UCSD-AML1 (cell line): ENCODE measurements at regions not wholly inside any gene's neighbourhood (a gene's known extent, or its start where the extent isn't known, plus 50 kb on each side); places are given as distances from the start of the nearest gene placed in this dataset.
"Not testable (repeated sequence)": the region's sequence is repeated elsewhere in the genome, so short reads cannot be mapped to it uniquely, and the experiment has no call there.

Experiments used
- DNase-seq: peaks from one replicate; lab custom pipeline; 2025; ENCODE audit not compliant: unreplicated experiment; lab: John Stamatoyannopoulos, UW

DNA sequence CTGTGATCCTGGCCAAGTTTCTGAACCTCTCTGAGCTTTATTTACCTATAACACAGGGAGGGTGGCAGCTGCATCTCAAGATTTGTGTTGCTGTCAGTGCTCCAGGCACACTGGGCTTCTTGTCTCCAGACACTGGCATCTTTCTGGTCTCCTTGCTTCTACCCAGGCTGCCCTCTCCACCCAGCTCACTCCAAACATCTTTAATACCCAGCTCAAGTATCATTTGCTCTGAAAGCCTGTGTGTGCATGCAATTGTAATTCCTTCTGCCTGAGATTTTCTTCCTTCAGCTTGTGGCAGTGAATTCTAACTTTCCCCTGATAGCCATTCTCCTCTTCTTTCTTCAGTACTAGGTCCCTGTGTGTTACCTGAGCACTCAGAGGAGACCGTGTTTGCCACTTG lies 50.7 kb upstream of the USP7 start:
- DNase-seq, result no peak

DNA sequence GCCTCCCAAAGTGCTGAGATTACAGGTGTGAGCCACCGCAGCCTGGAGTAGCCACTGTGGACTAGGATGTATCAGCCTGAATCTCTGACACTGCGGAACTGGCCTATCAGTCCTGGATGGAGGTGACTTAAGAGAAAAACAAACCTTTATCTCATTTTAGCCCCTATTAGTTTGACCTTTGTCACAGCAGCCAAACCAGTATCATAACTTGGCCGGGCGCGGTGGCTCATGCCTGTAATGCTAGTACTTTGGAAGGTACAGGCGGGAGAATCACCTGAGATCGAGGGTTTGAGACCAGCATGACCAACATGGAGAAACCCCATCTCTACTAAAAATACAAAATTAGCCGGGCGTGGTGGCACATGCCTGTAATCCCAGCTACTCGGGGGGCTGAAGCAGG lies 51.8 kb upstream of the USP7 start:
- DNase-seq, result no peak

DNA sequence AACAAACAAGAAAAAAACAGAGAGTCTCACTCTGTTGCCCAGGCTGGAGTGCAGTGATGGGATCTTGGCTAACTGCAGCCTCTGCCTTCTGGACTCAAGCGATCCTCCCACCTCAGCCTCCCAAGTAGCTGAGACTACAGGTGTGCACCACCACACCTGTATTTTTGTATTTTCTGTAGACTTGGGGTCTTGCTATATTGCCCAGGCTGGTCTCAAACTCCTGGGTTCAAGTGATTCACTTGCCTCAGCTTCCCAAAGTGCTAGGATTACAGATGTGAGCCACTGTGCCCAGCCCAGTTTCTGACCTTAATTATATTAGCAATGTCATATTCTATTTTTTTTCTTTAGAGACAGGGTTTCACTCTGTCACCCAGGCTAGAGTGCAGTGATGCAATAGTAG lies 52.3 kb upstream of the USP7 start:
- not testable (repeated sequence) for DNase-seq

DNA sequence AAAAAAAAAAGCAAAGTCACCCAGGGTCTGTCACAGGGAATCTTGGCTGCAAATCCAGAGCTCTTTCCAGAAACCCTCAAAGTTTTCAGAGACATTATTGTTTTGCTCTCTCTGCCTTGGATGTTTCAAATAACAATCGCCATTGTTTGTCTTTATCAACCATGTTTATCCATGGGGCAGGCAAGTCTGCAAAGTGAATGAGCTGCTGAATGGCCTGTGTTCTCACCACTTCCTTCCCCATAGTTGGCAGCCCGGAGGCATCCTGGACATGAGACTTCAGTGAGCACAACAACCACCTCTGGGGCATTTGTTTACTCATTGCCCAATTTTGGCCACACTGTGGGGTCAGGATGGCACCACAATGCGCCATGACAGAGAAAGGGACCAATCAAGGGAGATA lies 53.1 kb upstream of the USP7 start:
- DNase-seq, result peak; percentile 33

DNA sequence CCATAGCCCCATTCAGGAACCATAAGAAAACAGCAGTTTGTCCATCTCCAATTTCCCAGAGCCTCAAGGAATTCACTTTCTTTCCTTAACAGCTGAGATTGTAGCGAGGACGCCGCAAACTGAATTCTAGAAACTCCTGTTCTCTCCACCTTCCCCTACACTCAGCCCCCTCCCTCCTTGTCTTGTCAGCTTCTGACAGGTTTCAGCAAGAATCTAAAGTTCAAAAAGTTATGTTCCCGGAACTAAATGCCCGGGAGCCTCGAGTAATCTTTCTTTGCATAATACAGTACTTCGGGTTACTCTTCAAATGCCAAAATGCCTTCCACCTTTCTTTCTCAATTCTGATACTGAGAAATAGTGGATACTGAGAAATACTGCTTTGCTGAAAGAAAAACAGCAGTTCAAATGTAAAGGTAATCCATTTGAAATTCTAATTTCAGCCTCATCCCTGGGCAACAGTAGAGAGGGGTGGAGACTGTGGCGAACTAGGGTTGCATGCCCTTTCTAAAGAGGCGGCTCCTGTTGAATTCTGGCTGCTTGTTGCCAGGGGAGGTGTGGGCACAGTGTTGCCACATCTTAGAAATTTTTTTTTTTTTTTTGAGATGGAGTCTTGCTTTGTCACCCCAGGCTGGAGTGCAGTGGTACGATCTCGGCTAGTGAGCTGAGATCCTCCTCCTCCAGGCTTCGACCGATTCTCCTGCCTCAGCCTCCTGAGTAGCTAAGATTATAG lies 63.5 kb upstream of the USP7 start:
- no peak for DNase-seq

DNA sequence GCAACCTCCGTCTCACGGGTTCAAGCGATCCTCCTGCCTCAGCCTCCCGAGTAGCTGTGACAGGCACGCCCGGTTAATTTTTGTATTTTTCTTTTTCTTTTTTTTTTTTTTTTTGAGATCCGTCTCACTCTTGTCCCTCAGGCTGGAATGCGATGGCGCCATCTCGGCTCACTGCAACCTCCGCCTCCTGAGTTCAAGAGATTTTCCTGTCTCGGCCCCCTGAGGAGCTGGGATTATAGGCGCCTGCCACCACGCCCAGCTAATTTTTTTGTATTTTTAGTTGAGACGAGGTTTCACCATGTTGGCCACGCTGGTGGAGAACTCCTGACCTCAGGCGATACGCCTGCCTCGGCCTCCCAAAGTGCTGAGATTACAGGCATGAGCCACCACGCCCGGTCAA lies 63.0 kb upstream of the HAPSTR1 start:
- not testable (repeated sequence) for DNase-seq

DNA sequence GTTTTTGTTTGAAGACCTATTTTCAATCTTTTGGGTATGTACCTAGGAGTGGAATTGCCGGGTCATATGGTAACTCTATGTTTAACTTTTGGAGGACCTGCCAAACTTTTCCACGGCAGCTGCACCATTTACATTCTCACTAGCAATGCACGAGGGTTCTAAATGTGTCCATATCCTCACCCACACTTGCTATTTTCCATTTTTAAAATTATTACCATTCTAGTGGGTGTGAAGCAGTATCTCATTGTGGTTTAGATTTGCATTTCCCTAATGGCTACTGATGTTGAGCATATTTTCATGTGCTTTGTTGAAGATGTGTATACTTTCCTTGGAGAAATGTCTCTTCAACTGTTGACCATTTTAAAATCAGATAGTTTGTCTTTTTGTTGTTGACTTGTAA lies 60.3 kb upstream of the HAPSTR1 start:
- DNase-seq, result no peak

DNA sequence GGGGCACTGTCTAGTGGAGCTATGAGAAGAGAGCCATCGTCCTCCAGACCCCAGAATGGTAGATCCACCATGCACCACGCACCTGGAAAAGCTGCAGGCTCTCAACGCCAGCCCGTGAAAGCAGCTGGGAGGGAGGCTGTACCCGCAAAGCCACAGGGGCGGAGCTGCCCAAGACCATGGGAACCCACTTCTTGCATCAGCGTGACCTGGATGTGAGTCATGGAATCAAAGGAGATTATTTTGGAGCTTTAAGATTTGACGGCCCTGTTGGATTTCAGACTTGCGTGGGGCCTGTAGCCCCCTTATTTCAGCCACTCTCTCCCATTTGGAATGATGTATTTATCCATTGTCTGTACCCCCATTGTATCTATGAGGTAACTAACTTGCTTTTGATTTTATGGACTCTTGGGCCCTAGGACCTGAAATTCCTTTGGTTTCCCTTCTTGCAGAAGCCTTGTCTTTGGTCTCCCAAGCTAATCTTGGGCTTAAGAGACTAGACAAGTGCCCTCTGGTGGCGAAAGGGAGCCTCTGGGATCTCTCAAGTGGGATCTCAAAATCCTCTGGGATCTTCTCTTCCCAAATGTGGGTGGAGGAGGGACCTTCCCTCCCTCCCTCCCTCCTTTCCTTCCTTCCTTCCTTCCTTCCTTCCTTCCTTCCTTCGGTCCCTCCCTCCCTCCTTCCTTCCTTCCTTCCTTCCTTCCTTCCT lies 58.2 kb upstream of the HAPSTR1 start:
- DNase-seq, result peak; percentile 9

DNA sequence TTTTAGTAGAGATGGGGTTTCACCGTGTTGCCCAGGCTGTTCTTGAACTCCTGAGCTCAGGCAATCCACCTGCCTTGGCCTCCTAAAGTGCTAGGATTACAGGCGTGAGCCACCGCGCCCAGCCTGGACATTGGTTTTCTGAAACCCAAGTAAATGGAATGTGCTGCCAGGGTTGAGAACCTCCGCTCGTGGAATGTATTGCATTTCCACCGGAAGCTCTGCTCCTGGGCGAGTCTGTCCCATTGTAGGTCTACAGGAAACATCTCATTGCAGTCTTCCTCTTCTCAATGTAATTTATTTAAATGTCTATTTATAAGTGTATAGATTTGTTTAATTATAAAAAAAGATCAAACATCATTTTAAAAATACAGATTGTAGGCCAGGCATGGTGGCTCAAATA lies 57.4 kb upstream of the HAPSTR1 start:
- no peak for DNase-seq

DNA sequence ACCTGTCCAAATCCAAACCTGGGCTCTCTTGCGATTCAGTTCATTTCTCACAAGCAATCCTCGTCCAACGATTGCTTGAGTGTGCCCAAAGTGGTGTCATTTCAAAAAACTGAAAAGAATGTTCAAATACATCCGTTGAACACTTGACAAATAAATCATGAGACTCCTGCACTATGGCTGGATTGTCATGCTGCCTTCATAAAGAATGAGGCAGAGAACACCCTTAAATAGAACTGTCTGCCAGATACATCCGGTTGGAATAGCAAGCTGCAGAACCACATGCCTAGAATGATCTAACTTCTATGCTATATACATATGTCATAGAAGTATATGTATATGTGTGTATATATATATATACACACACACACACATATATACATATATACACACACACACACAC lies 55.4 kb upstream of the HAPSTR1 start:
- DNase-seq, result no peak

DNA sequence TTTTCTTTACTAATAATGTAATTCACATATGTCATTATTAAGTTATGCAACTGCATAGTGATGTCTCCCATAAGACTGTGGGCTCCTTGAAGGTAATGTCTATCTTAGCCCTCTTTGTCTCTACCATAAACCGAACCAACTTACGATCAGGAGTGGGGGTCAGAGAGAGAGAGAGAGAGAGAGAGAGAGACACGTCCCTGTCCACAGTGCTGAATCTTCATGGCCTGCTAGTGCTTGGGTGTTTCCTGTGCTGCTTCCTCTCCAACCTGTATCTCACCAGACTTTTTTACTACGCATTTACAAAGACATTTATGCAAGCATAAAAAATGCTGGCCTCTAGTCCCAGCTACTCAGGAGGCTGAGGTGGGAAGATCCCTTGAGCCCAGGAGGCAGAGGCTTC lies 52.2 kb upstream of the HAPSTR1 start:
- DNase-seq, result peak; percentile 12

DNA sequence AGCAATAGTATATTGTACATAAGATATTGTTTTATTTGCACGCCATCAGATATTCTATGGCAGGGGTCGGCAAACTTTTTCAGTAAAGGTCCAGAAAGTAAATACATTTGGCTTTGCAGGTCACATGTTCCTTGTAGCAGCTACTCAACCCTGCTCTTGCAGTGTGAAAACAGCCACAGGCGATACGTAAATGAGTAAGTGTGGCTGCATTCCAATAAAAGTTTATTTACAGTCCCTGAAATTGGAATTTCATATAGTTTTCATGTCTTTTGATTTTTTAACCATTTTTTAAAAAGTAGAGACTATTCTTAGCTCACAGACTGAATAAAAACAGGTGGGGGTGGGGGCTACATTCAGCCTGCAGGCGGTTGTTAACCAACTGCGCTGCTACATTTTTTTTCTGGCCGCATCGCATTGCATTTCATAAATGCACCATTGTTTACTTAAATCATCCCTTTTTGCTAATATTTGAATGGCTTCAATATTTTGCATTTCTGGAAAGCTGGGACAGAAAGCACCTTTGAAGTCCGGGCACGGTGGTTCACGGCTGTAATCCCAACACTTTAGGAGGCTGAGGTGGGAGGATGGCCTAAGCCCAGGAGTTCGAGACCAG lies 50.5 kb upstream of the HAPSTR1 start:
- DNase-seq, result no peak
